Endothelial cell of umbilical vein (primary cell): ENCODE measurements at regions not wholly inside any gene's neighbourhood (a gene's known extent, or its start where the extent isn't known, plus 50 kb on each side); places are given as distances from the start of the nearest gene placed in this dataset.

Source experiments
- CTCF ChIP-seq, 2 donors: IDR thresholded peaks; 1 replicate in 1 of 2; 2 replicates in 1 of 2; pipeline ENCODE4 v1.5.1; 2011; ENCODE audit warnings: low read length in 2 of 2, mild to moderate bottlenecking in 2 of 2, moderate library complexity in 2 of 2, control low read depth in 1 of 2, inconsistent platforms in 1 of 2, low read depth in 1 of 2; ENCODE audit not compliant: insufficient read depth in 1 of 2; ENCODE audit errors: extremely low read depth in 1 of 2
- EZH2 ChIP-seq: IDR thresholded peaks from 2 replicates; pipeline ENCODE4 v1.6.1; 2012; ENCODE audit warnings: borderline replicate concordance, low read depth, mild to moderate bottlenecking, moderate library complexity, low read length, inconsistent platforms; ENCODE audit not compliant: severe bottlenecking
- FOS ChIP-seq: IDR thresholded peaks from 2 replicates; pipeline ENCODE4 v1.6.1; 2011; ENCODE audit warnings: mild to moderate bottlenecking, low read length, moderate library complexity, borderline replicate concordance; ENCODE audit not compliant: insufficient read depth
- POLR2A ChIP-seq: IDR thresholded peaks from 2 replicates; pipeline ENCODE4 v1.6.1; 2012; ENCODE audit warnings: low read depth, mild to moderate bottlenecking, control low read depth, low read length

GRCh38 chr13:84455143-84455905, 573.0 kb upstream of the SLITRK1 start:
- TF ChIP-seq POLR2A, result no peak
- no peak for TF ChIP-seq EZH2
- TF ChIP-seq CTCF (IDR thresholded peaks at IDR 0.05; ENCODE audit: extremely low read depth in 1 of 2, insufficient read depth in 1 of 2, low read depth in 1 of 2, low read length in 2 of 2), result no peak
- no peak for TF ChIP-seq FOS
